GM12878 (cell line): ENCODE measurements at regions not wholly inside any gene's neighbourhood (a gene's known extent, or its start where the extent isn't known, plus 50 kb on each side); places are given as distances from the start of the nearest gene placed in this dataset.

Experiments used
- BCL11A ChIP-seq: IDR thresholded peaks from 2 replicates; pipeline ENCODE4 v1.6.1; 2011; ENCODE audit warnings: low read depth, low read length
- CBX5 ChIP-seq: sonication (generic); IDR thresholded peaks from 2 replicates; pipeline ENCODE4 v1.6.1; 2016; ENCODE audit warnings: low read depth, moderate library complexity, mild to moderate bottlenecking, inconsistent platforms
- POLR2A ChIP-seq: IDR thresholded peaks from 2 replicates; pipeline ENCODE4 v1.6.1; 2011; ENCODE audit warnings: low read depth, mild to moderate bottlenecking, low read length
- RAD21 ChIP-seq: IDR thresholded peaks from 2 replicates; pipeline ENCODE4 v1.6.1; 2011; ENCODE audit warnings: mild to moderate bottlenecking, low read depth, low read length, moderate library complexity; ENCODE audit not compliant: insufficient read depth
- TF ChIP-seq, protein P1 (sequence below), 3 experiments: IDR thresholded peaks in 2 of 3; conservative IDR thresholded peaks in 1 of 3; 2 replicates each; pipeline ENCODE4 v1.5.1; 2011; ENCODE audit warnings: low read depth in 3 of 3, low read length in 3 of 3, mild to moderate bottlenecking in 3 of 3, control low read depth in 2 of 3, moderate library complexity in 2 of 3, inconsistent platforms in 1 of 3, mixed read lengths in 1 of 3; ENCODE audit not compliant: control insufficient read depth in 2 of 3, insufficient read depth in 1 of 3; ENCODE audit errors: extremely low read depth in 1 of 3
- TF ChIP-seq, protein P2 (sequence below): IDR thresholded peaks from 2 replicates; pipeline ENCODE4 v1.6.1; 2012; ENCODE audit warnings: mild to moderate bottlenecking, low read depth, low read length
- TF ChIP-seq, protein P3 (sequence below): IDR thresholded peaks from 2 replicates; pipeline ENCODE4 v1.6.1; 2012; ENCODE audit warnings: low read depth, low read length, improper control_type of control experiment
- TF ChIP-seq, protein P4 (sequence below): IDR thresholded peaks from 2 replicates; pipeline ENCODE4 v1.6.1; 2011; ENCODE audit warnings: low read depth, mild to moderate bottlenecking, low read length, moderate library complexity, borderline replicate concordance; ENCODE audit errors: extremely low read depth

DNA sequence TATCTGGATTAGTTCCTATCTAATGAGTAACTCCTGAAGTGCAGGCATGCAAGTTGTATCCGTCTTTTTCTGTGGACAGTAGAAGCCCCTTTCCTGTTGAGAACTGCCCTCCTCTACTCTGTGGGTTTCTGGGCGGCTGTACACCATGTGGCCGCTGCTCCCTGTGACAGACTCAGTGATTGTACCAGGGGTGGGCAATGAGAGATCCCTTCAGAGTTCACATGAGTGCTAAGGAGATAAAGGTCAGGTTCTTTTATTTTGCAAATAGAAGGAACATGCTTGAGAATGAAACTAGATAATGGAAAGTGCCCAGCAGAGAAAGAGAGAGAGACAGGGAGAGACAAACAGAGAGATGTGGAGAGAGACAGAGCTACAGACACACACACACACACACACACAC, 76.4 kb upstream of the TAPT1 start:
- TF ChIP-seq RAD21, result no peak
- TF ChIP-seq POLR2A, result no peak
- TF ChIP-seq, protein P1, sequence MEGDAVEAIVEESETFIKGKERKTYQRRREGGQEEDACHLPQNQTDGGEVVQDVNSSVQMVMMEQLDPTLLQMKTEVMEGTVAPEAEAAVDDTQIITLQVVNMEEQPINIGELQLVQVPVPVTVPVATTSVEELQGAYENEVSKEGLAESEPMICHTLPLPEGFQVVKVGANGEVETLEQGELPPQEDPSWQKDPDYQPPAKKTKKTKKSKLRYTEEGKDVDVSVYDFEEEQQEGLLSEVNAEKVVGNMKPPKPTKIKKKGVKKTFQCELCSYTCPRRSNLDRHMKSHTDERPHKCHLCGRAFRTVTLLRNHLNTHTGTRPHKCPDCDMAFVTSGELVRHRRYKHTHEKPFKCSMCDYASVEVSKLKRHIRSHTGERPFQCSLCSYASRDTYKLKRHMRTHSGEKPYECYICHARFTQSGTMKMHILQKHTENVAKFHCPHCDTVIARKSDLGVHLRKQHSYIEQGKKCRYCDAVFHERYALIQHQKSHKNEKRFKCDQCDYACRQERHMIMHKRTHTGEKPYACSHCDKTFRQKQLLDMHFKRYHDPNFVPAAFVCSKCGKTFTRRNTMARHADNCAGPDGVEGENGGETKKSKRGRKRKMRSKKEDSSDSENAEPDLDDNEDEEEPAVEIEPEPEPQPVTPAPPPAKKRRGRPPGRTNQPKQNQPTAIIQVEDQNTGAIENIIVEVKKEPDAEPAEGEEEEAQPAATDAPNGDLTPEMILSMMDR (IDR thresholded peaks at IDR 0.05 in 2 of 3, conservative IDR thresholded peaks at IDR 0.05 in 1 of 3; ENCODE audit: control insufficient read depth in 2 of 3, extremely low read depth in 1 of 3, insufficient read depth in 1 of 3, low read depth in 3 of 3, low read length in 3 of 3), result no peak
- TF ChIP-seq, protein P2, sequence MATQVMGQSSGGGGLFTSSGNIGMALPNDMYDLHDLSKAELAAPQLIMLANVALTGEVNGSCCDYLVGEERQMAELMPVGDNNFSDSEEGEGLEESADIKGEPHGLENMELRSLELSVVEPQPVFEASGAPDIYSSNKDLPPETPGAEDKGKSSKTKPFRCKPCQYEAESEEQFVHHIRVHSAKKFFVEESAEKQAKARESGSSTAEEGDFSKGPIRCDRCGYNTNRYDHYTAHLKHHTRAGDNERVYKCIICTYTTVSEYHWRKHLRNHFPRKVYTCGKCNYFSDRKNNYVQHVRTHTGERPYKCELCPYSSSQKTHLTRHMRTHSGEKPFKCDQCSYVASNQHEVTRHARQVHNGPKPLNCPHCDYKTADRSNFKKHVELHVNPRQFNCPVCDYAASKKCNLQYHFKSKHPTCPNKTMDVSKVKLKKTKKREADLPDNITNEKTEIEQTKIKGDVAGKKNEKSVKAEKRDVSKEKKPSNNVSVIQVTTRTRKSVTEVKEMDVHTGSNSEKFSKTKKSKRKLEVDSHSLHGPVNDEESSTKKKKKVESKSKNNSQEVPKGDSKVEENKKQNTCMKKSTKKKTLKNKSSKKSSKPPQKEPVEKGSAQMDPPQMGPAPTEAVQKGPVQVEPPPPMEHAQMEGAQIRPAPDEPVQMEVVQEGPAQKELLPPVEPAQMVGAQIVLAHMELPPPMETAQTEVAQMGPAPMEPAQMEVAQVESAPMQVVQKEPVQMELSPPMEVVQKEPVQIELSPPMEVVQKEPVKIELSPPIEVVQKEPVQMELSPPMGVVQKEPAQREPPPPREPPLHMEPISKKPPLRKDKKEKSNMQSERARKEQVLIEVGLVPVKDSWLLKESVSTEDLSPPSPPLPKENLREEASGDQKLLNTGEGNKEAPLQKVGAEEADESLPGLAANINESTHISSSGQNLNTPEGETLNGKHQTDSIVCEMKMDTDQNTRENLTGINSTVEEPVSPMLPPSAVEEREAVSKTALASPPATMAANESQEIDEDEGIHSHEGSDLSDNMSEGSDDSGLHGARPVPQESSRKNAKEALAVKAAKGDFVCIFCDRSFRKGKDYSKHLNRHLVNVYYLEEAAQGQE, result no peak
- no peak for TF ChIP-seq BCL11A
- TF ChIP-seq, protein P3, sequence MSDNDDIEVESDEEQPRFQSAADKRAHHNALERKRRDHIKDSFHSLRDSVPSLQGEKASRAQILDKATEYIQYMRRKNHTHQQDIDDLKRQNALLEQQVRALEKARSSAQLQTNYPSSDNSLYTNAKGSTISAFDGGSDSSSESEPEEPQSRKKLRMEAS, result no peak
- TF ChIP-seq, protein P4, sequence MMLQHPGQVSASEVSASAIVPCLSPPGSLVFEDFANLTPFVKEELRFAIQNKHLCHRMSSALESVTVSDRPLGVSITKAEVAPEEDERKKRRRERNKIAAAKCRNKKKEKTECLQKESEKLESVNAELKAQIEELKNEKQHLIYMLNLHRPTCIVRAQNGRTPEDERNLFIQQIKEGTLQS, result no peak
- no peak for TF ChIP-seq CBX5
